ENCODE measurements at regions not wholly inside any gene's neighbourhood (a gene's known extent, or its start where the extent isn't known, plus 50 kb on each side); places are given as distances from the start of the nearest gene placed in this dataset.

GRCh38 chr4:11869191-11869870 lies 440.6 kb upstream of the HS3ST1 start:
- TF ChIP-seq CTCF (IDR thresholded peaks at IDR 0.05; ENCODE audit: low read length) (no peak), EZH2 (optimal IDR thresholded peaks at IDR 0.05; ENCODE audit: low read depth, low read length) (no peak), EZH2phosphoT487 (IDR thresholded peaks at IDR 0.05; ENCODE audit: low read length) (no peak)
